NT2/D1 (cell line): ENCODE measurements at regions not wholly inside any gene's neighbourhood (a gene's known extent, or its start where the extent isn't known, plus 50 kb on each side); places are given as distances from the start of the nearest gene placed in this dataset.

Source experiments
- SUZ12 ChIP-seq: IDR thresholded peaks from 2 replicates; pipeline ENCODE4 v1.6.1; 2011; ENCODE audit not compliant: insufficient read length, insufficient read depth; ENCODE audit errors: extremely low read depth
- YY1 ChIP-seq: IDR thresholded peaks from 2 replicates; pipeline ENCODE4 v1.6.1; 2011; ENCODE audit not compliant: insufficient read length, insufficient read depth
- ZNF274 ChIP-seq: IDR thresholded peaks from 2 replicates; pipeline ENCODE4 v1.6.1; 2011; ENCODE audit warnings: mild to moderate bottlenecking, low read depth, low read length

GRCh38 chr7:10571759-10572158 is 401.9 kb upstream of the PHF14 start:
- TF ChIP-seq SUZ12 (no peak), YY1 (no peak), ZNF274 (no peak)
